Endothelial cell of umbilical vein (primary cell): ENCODE measurements at regions not wholly inside any gene's neighbourhood (a gene's known extent, or its start where the extent isn't known, plus 50 kb on each side); places are given as distances from the start of the nearest gene placed in this dataset.

Experiments
- BruUV-seq: library from RNA; stranded (reverse); fragments of 400-500 nt; replicated peaks from 2 replicates; lab custom pipeline; 2021; lab: Mats Ljungman, UMichigan
- CTCF ChIA-PET: fragments of 300-600, 350-600 bp; sonication (Branson Sonifier 250); formaldehyde crosslinking; loops from one replicate; lab custom pipeline; 2021; ENCODE audit warnings: antibody characterized with exemption, inconsistent platforms; lab: Charles Lee
- POLR2A ChIA-PET: fragments of 300-600, 350-600 bp; sonication (Branson Sonifier 250); formaldehyde crosslinking; loops from one replicate; lab custom pipeline; 2021; ENCODE audit warnings: antibody characterized with exemption, inconsistent platforms; lab: Charles Lee
- DNase-seq: peaks from one replicate; pipeline ENCODE4 v3.0.0-alpha.2; 2011; ENCODE audit warnings: low read depth, low spot score
- FAIRE-seq: peaks from 2 replicates; lab custom pipeline; 2011; peaks lifted over from hg19 to GRCh38; lab: Jason Lieb, UNC
- H2AFZ ChIP-seq: 2 replicates; pipeline ENCODE4 v1.6.0; 2012; ENCODE audit warnings: low read depth, low read length, control low read depth, inconsistent platforms
- H3K27ac ChIP-seq: 2 replicates; pipeline ENCODE4 v1.5.1; 2011; ENCODE audit warnings: low read depth, mild to moderate bottlenecking, control low read depth, low read length, moderate library complexity; ENCODE audit not compliant: insufficient read depth
- H3K27me3 ChIP-seq, 2 experiments: 2 replicates each; pipeline versions ENCODE4 v1.6.0 to v1.6.1; 2011; ENCODE audit warnings: low read length in 2 of 2, mixed read lengths in 1 of 2; ENCODE audit not compliant: control insufficient read depth in 2 of 2, insufficient read depth in 2 of 2
- H3K36me3 ChIP-seq, 2 experiments: 2 replicates in 1 of 2; 3 replicates in 1 of 2; pipeline ENCODE4 v1.5.1; 2011; ENCODE audit warnings: low read length in 2 of 2, mild to moderate bottlenecking in 1 of 2, moderate library complexity in 1 of 2; ENCODE audit not compliant: control insufficient read depth in 2 of 2, insufficient read depth in 2 of 2; ENCODE audit errors: extremely low read depth in 1 of 2
- H3K4me1 ChIP-seq: 3 replicates; pipeline ENCODE4 v1.5.1; 2011; ENCODE audit warnings: mild to moderate bottlenecking, low read length; ENCODE audit not compliant: control insufficient read depth, insufficient read depth; ENCODE audit errors: extremely low read depth
- H3K4me2 ChIP-seq: 2 replicates; pipeline ENCODE4 v1.6.1; 2011; ENCODE audit warnings: low read length, control low read depth, mixed read lengths; ENCODE audit not compliant: insufficient read depth
- H3K4me3 ChIP-seq, 3 experiments: fragments of 200-600 bp in 1 of 3; sonication (generic), shearing (Covaris generic) in 1 of 3; replicated peaks in 1 of 3; 2 replicates each; pipeline ENCODE4 v1.5.1; 2011 to 2016; ENCODE audit warnings: control low read depth in 3 of 3, low read length in 3 of 3, mild to moderate bottlenecking in 2 of 3, inconsistent platforms in 1 of 3, low read depth in 1 of 3, moderate library complexity in 1 of 3; ENCODE audit not compliant: insufficient read depth in 1 of 3
- H3K79me2 ChIP-seq: 2 replicates; pipeline ENCODE4 v1.6.0; 2012; ENCODE audit warnings: low read length, inconsistent platforms; ENCODE audit not compliant: control insufficient read depth, insufficient read depth
- H3K9ac ChIP-seq: replicated peaks from 2 replicates; pipeline ENCODE3; 2011; ENCODE audit warnings: low read length, control low read depth; ENCODE audit not compliant: insufficient read depth; ENCODE audit errors: extremely low read depth
- H3K9me1 ChIP-seq: replicated peaks from 3 replicates; pipeline ENCODE4 v1.6.0; 2011; ENCODE audit warnings: mild to moderate bottlenecking, low read length; ENCODE audit not compliant: control insufficient read depth, insufficient read depth; ENCODE audit errors: extremely low read depth
- H3K9me3 ChIP-seq: replicated peaks from 2 replicates; pipeline ENCODE4 v1.5.1; 2012; ENCODE audit warnings: low read length, inconsistent platforms; ENCODE audit not compliant: control insufficient read depth, insufficient read depth
- H4K20me1 ChIP-seq: replicated peaks from 2 replicates; pipeline ENCODE3; 2011; ENCODE audit warnings: mild to moderate bottlenecking, low read length; ENCODE audit not compliant: control insufficient read depth, insufficient read depth; ENCODE audit errors: extremely low read depth
- EZH2 ChIP-seq: IDR thresholded peaks from 2 replicates; pipeline ENCODE4 v1.6.1; 2012; ENCODE audit warnings: borderline replicate concordance, low read depth, mild to moderate bottlenecking, moderate library complexity, low read length, inconsistent platforms; ENCODE audit not compliant: severe bottlenecking
- FOS ChIP-seq: IDR thresholded peaks from 2 replicates; pipeline ENCODE4 v1.6.1; 2011; ENCODE audit warnings: mild to moderate bottlenecking, low read length, moderate library complexity, borderline replicate concordance; ENCODE audit not compliant: insufficient read depth
- GATA2 ChIP-seq: IDR thresholded peaks from 2 replicates; pipeline ENCODE4 v1.7.0; 2011; ENCODE audit warnings: low read depth, mild to moderate bottlenecking, moderate library complexity, mixed read lengths, low read length; ENCODE audit not compliant: insufficient read length, insufficient read depth
- JUN ChIP-seq: IDR thresholded peaks from 2 replicates; pipeline ENCODE4 v1.6.1; 2011; ENCODE audit warnings: borderline replicate concordance, low read depth; ENCODE audit not compliant: insufficient read length, insufficient read depth
- MAX ChIP-seq: IDR thresholded peaks from 2 replicates; pipeline ENCODE4 v1.6.1; 2011; ENCODE audit not compliant: insufficient read depth, insufficient read length
- MYC ChIP-seq: IDR thresholded peaks from one replicate; pipeline ENCODE4 v1.6.1; 2011; ENCODE audit warnings: mild to moderate bottlenecking, low read depth, low read length
- POLR2A ChIP-seq: IDR thresholded peaks from 2 replicates; pipeline ENCODE4 v1.6.1; 2012; ENCODE audit warnings: low read depth, mild to moderate bottlenecking, control low read depth, low read length
- POLR2AphosphoS5 ChIP-seq: IDR thresholded peaks from 2 replicates; pipeline ENCODE4 v1.6.1; 2012; ENCODE audit warnings: low read depth, mild to moderate bottlenecking, control low read depth, low read length, moderate library complexity; ENCODE audit not compliant: insufficient read depth
- dilution Hi-C: fragments of 300-500 bp; cut with MboI; formaldehyde crosslinking; loops from one replicate; pipeline ENCODE4 v1.15.0; 2019; ENCODE audit warnings: low sequenced_read_pairs; ENCODE audit not compliant: extremely low pct_ligation_motif_present
- intact Hi-C: fragments of 100-400 bp; cut with micrococcal nuclease; formaldehyde crosslinking; loops from one replicate; pipeline ENCODE4 v1.10.0; 2022
- TF ChIP-seq, protein P1 (sequence below), 2 donors: IDR thresholded peaks; 1 replicate in 1 of 2; 2 replicates in 1 of 2; pipeline ENCODE4 v1.5.1; 2011; ENCODE audit warnings: low read length in 2 of 2, mild to moderate bottlenecking in 2 of 2, moderate library complexity in 2 of 2, control low read depth in 1 of 2, inconsistent platforms in 1 of 2, low read depth in 1 of 2; ENCODE audit not compliant: insufficient read depth in 1 of 2; ENCODE audit errors: extremely low read depth in 1 of 2

- H3K4me3 ChIP-seq, result no peak overlapping the region
- DNase-seq, result no peak
- CTCF ChIA-PET, result interaction anchor here (0.9 to 1.7 kb wide), 6 partner anchors 12 to 313 kb away, joined by 3 to 5 read pairs (median 4); no protein-coding TSS in a partner anchor
- no peaks in the 10 kb centered on the region for H4K20me1 ChIP-seq
- no TSS peak for BruUV-seq
- POLR2A ChIA-PET, result no interaction called here
- no peak overlapping the region for H3K27ac ChIP-seq
- TF ChIP-seq JUN (no peak), MAX (no peak)
- TF ChIP-seq, protein P1, sequence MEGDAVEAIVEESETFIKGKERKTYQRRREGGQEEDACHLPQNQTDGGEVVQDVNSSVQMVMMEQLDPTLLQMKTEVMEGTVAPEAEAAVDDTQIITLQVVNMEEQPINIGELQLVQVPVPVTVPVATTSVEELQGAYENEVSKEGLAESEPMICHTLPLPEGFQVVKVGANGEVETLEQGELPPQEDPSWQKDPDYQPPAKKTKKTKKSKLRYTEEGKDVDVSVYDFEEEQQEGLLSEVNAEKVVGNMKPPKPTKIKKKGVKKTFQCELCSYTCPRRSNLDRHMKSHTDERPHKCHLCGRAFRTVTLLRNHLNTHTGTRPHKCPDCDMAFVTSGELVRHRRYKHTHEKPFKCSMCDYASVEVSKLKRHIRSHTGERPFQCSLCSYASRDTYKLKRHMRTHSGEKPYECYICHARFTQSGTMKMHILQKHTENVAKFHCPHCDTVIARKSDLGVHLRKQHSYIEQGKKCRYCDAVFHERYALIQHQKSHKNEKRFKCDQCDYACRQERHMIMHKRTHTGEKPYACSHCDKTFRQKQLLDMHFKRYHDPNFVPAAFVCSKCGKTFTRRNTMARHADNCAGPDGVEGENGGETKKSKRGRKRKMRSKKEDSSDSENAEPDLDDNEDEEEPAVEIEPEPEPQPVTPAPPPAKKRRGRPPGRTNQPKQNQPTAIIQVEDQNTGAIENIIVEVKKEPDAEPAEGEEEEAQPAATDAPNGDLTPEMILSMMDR (IDR thresholded peaks at IDR 0.05; ENCODE audit: extremely low read depth in 1 of 2, insufficient read depth in 1 of 2, low read depth in 1 of 2, low read length in 2 of 2), result no peak
- H3K9ac ChIP-seq, result no peak overlapping the region
- no peaks in the 10 kb centered on the region for H3K27me3 ChIP-seq
- intact Hi-C loops (no loop called here), dilution Hi-C loops (no loop called here)
- no peaks in the 10 kb centered on the region for H3K36me3 ChIP-seq
- no peak for FAIRE-seq
- no peaks in the 10 kb centered on the region for H3K9me1 ChIP-seq
- H3K4me1 ChIP-seq, result no peaks in the 10 kb centered on the region
- no peaks in the 10 kb centered on the region for H3K9me3 ChIP-seq
- no peak overlapping the region for H2AFZ ChIP-seq
- H3K4me2 ChIP-seq, result no peak overlapping the region
- H3K79me2 ChIP-seq, result no peaks in the 10 kb centered on the region
Measured at GRCh38 chr3:64856977-64857516, 169.2 kb upstream of the ADAMTS9 start.

DNA sequence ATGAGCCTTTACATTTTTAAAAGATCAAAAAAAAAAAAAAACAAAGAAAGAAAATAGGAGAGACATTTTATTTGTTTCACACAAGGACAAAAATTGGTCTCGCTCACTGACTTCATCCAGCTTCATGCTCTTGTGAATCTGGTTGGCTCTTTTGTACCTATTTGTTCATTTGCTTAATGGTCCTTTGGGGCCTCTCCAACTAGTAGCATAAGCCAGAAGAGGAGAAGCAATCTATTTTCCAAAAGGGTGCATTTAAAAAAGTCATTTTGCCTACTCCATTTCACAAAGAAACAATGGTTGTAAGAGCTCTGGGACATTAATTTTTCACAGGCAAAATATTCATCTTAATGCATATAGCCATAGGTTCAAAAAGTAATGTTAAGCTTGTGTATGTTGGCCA lies 168.3 kb upstream of the ADAMTS9 start:
- POLR2A ChIA-PET, result no interaction called here

More for the DNA sequence above, 168.3 kb upstream of the ADAMTS9 start:
- Histone ChIP-seq H3K27me3 (no peaks in the 10 kb centered on the region), H3K4me1 (no peaks in the 10 kb centered on the region), H3K4me3 (no peak overlapping the region), H2AFZ (no peak overlapping the region), H3K79me2 (no peaks in the 10 kb centered on the region), H3K27ac (no peak overlapping the region), H4K20me1 (no peaks in the 10 kb centered on the region), H3K9ac (no peak overlapping the region), H3K36me3 (no peaks in the 10 kb centered on the region), H3K4me2 (no peak overlapping the region), H3K9me3 (no peaks in the 10 kb centered on the region), H3K9me1 (no peaks in the 10 kb centered on the region)
- no TSS peak for BruUV-seq
- no peak for TF ChIP-seq FOS
- no peak for TF ChIP-seq MAX
- TF ChIP-seq POLR2AphosphoS5, result no peak
- TF ChIP-seq JUN, result no peak
- no peak for TF ChIP-seq POLR2A
- no peak for TF ChIP-seq MYC
- no peak for TF ChIP-seq EZH2
- TF ChIP-seq, protein P1 (IDR thresholded peaks at IDR 0.05; ENCODE audit: extremely low read depth in 1 of 2, insufficient read depth in 1 of 2, low read depth in 1 of 2, low read length in 2 of 2), result no peak
- no peak for TF ChIP-seq GATA2
- intact Hi-C loops, result no loop called here
- DNase-seq (no peak), FAIRE-seq (no peak)
- dilution Hi-C loops, result no loop called here
- CTCF ChIA-PET, result interaction anchor here (1.0 to 1.7 kb wide), 3 partner anchors 15 to 314 kb away, joined by 3 to 5 read pairs (median 4); no protein-coding TSS in a partner anchor
